ENCODE measurements at regions not wholly inside any gene's neighbourhood (a gene's known extent, or its start where the extent isn't known, plus 50 kb on each side); places are given as distances from the start of the nearest gene placed in this dataset.

- DNase-seq (ENCODE audit: insufficient read length, low spot score) (no peak), FAIRE-seq (no peak)
- TF ChIP-seq PAX5 (IDR thresholded peaks at IDR 0.05; ENCODE audit: insufficient read depth, low read length, severe bottlenecking): no peak
- no peak for TF ChIP-seq POU2F2 (IDR thresholded peaks at IDR 0.05; ENCODE audit: low read depth, low read length)
- no peak for TF ChIP-seq POLR2A (IDR thresholded peaks at IDR 0.05; ENCODE audit: low read depth, low read length)
- TF ChIP-seq POLR2AphosphoS5 (IDR thresholded peaks at IDR 0.05; ENCODE audit: low read depth, low read length): no peak
- no peak for TF ChIP-seq SPI1 (IDR thresholded peaks at IDR 0.05; ENCODE audit: low read depth, low read length)
- TF ChIP-seq TAF1 (IDR thresholded peaks at IDR 0.05; ENCODE audit: low read depth, low read length): no peak
Measured at GRCh38 chr3:135440233-135440632, 525.3 kb upstream of the PPP2R3A start.

- no peak for TF ChIP-seq SPI1 (IDR thresholded peaks at IDR 0.05; ENCODE audit: low read depth, low read length)
- no peak for TF ChIP-seq POLR2AphosphoS5 (IDR thresholded peaks at IDR 0.05; ENCODE audit: low read depth, low read length)
- no peak for TF ChIP-seq POLR2A (IDR thresholded peaks at IDR 0.05; ENCODE audit: low read depth, low read length)
- TF ChIP-seq TAF1 (IDR thresholded peaks at IDR 0.05; ENCODE audit: low read depth, low read length): no peak
- TF ChIP-seq POU2F2 (IDR thresholded peaks at IDR 0.05; ENCODE audit: low read depth, low read length): no peak
- TF ChIP-seq PAX5 (IDR thresholded peaks at IDR 0.05; ENCODE audit: insufficient read depth, low read length, severe bottlenecking): no peak
- no peak for DNase-seq (ENCODE audit: insufficient read length, low spot score)
- no peak for FAIRE-seq
Measured at GRCh38 chr3:135440746-135441145, 524.8 kb upstream of the PPP2R3A start.

DNA sequence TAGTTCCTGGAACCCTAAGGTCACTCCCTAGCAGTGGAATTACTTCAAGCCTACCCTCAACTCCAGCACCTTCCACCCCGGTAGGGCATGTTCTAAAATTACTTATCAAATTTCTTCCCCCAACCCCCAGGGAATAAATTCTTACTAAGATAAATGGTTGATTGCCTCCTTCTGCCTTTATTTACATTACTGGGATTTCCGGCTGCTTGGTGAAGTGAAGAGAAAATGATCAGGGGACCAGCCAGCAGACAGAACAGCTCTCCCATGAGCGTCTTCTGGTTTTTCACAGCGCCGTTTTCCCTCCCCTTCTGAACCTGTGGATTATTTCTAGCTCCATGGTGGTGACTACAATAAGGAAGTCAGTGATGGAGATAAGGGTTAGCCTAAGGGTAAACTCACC lies 521.5 kb upstream of the PPP2R3A start:
- DNase-seq (ENCODE audit: insufficient read length, low spot score) (no peak), FAIRE-seq (no peak)
- TF ChIP-seq SPI1 (IDR thresholded peaks at IDR 0.05; ENCODE audit: low read depth, low read length) (no peak), TAF1 (IDR thresholded peaks at IDR 0.05; ENCODE audit: low read depth, low read length) (no peak), POLR2A (IDR thresholded peaks at IDR 0.05; ENCODE audit: low read depth, low read length) (no peak), POLR2AphosphoS5 (IDR thresholded peaks at IDR 0.05; ENCODE audit: low read depth, low read length) (no peak), PAX5 (IDR thresholded peaks at IDR 0.05; ENCODE audit: insufficient read depth, low read length, severe bottlenecking) (no peak), POU2F2 (IDR thresholded peaks at IDR 0.05; ENCODE audit: low read depth, low read length) (no peak)

GRCh38 chr3:135447483-135447882 lies 518.0 kb upstream of the PPP2R3A start:
- DNase-seq (ENCODE audit: insufficient read length, low spot score) (no peak), FAIRE-seq (no peak)
- TF ChIP-seq POLR2A (IDR thresholded peaks at IDR 0.05; ENCODE audit: low read depth, low read length) (no peak), PAX5 (IDR thresholded peaks at IDR 0.05; ENCODE audit: insufficient read depth, low read length, severe bottlenecking) (no peak), POLR2AphosphoS5 (IDR thresholded peaks at IDR 0.05; ENCODE audit: low read depth, low read length) (no peak), TAF1 (IDR thresholded peaks at IDR 0.05; ENCODE audit: low read depth, low read length) (no peak)

- DNase-seq (ENCODE audit: insufficient read length, low spot score): no peak
- TF ChIP-seq POU2F2 (IDR thresholded peaks at IDR 0.05; ENCODE audit: low read depth, low read length): no peak
- TF ChIP-seq PAX5 (IDR thresholded peaks at IDR 0.05; ENCODE audit: insufficient read depth, low read length, severe bottlenecking): no peak
- TF ChIP-seq POLR2AphosphoS5 (IDR thresholded peaks at IDR 0.05; ENCODE audit: low read depth, low read length): no peak
- no peak for TF ChIP-seq SPI1 (IDR thresholded peaks at IDR 0.05; ENCODE audit: low read depth, low read length)
- FAIRE-seq: no peak
Measured at GRCh38 chr3:135448520-135448919, 517.0 kb upstream of the PPP2R3A start.

GRCh38 chr3:135449046-135449445 lies 516.5 kb upstream of the PPP2R3A start:
- FAIRE-seq: no peak
- DNase-seq (ENCODE audit: insufficient read length, low spot score): no peak

GRCh38 chr3:135451037-135451785 lies 514.3 kb upstream of the PPP2R3A start:
- no peak for FAIRE-seq
- TF ChIP-seq POU2F2 (IDR thresholded peaks at IDR 0.05; ENCODE audit: low read depth, low read length): no peak
- no peak for TF ChIP-seq SPI1 (IDR thresholded peaks at IDR 0.05; ENCODE audit: low read depth, low read length)
- no peak for TF ChIP-seq PAX5 (IDR thresholded peaks at IDR 0.05; ENCODE audit: insufficient read depth, low read length, severe bottlenecking)
- DNase-seq (ENCODE audit: insufficient read length, low spot score): no peak

More at GRCh38 chr3:135449046-135449445, 516.5 kb upstream of the PPP2R3A start:
- TF ChIP-seq POLR2A (IDR thresholded peaks at IDR 0.05; ENCODE audit: low read depth, low read length): no peak
- TF ChIP-seq TAF1 (IDR thresholded peaks at IDR 0.05; ENCODE audit: low read depth, low read length): no peak
- TF ChIP-seq SPI1 (IDR thresholded peaks at IDR 0.05; ENCODE audit: low read depth, low read length): no peak
- no peak for TF ChIP-seq POU2F2 (IDR thresholded peaks at IDR 0.05; ENCODE audit: low read depth, low read length)
- TF ChIP-seq PAX5 (IDR thresholded peaks at IDR 0.05; ENCODE audit: insufficient read depth, low read length, severe bottlenecking): no peak
- no peak for TF ChIP-seq POLR2AphosphoS5 (IDR thresholded peaks at IDR 0.05; ENCODE audit: low read depth, low read length)

DNA sequence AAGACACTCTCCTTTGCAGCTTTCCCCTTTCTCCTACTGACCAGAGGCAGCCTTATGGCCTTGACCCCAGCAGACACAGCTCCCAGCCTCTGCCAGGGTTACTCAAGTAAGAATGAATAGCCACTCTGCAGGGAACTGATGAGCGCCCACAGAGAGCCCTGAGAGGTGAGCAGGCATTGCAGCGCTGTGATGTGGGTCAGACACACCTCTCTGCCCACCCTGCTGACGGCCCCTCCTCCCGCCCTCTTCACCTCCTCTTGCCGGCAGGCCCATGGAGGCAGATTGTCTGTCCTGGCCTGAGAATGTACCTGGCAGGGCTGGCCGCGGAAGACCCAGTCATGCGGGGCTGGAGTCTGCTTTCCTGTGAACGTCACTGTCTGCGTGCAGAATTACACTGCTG lies 512.6 kb upstream of the PPP2R3A start:
- no peak for TF ChIP-seq POU2F2 (IDR thresholded peaks at IDR 0.05; ENCODE audit: low read depth, low read length)
- no peak for TF ChIP-seq SPI1 (IDR thresholded peaks at IDR 0.05; ENCODE audit: low read depth, low read length)
- TF ChIP-seq TAF1 (IDR thresholded peaks at IDR 0.05; ENCODE audit: low read depth, low read length): no peak
- FAIRE-seq (no peak), DNase-seq (ENCODE audit: insufficient read length, low spot score) (no peak)

- DNase-seq (ENCODE audit: insufficient read length, low spot score) (no peak), FAIRE-seq (no peak)
- TF ChIP-seq SPI1 (IDR thresholded peaks at IDR 0.05; ENCODE audit: low read depth, low read length) (no peak), POU2F2 (IDR thresholded peaks at IDR 0.05; ENCODE audit: low read depth, low read length) (no peak), POLR2AphosphoS5 (IDR thresholded peaks at IDR 0.05; ENCODE audit: low read depth, low read length) (no peak), PAX5 (IDR thresholded peaks at IDR 0.05; ENCODE audit: insufficient read depth, low read length, severe bottlenecking) (no peak), TAF1 (IDR thresholded peaks at IDR 0.05; ENCODE audit: low read depth, low read length) (no peak), POLR2A (IDR thresholded peaks at IDR 0.05; ENCODE audit: low read depth, low read length) (no peak)
Measured at GRCh38 chr3:135453326-135453725, 512.2 kb upstream of the PPP2R3A start.

DNA sequence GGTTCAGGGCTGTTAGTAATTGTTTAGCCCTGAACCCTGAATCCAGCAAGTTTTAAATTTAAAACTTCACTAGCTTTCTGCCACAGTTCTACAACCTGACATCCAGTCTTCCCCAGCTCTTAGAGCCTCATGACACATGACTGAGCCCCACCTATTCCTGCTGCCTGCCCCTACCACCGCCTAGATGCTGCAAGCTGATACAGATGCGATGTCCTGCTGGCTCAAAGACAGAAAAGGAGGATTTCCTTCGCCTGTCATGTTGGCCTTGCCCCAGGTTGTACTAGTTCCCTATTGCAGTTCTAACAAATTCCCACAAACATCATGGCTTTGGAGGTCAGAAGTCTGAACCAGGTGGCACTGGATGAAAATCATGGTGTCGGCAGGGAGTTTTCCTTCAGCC lies 510.6 kb upstream of the PPP2R3A start:
- no peak for TF ChIP-seq POU2F2 (IDR thresholded peaks at IDR 0.05; ENCODE audit: low read depth, low read length)
- TF ChIP-seq POLR2AphosphoS5 (IDR thresholded peaks at IDR 0.05; ENCODE audit: low read depth, low read length): no peak
- TF ChIP-seq SPI1 (IDR thresholded peaks at IDR 0.05; ENCODE audit: low read depth, low read length): no peak
- no peak for TF ChIP-seq POLR2A (IDR thresholded peaks at IDR 0.05; ENCODE audit: low read depth, low read length)
- TF ChIP-seq PAX5 (IDR thresholded peaks at IDR 0.05; ENCODE audit: insufficient read depth, low read length, severe bottlenecking): no peak
- TF ChIP-seq TAF1 (IDR thresholded peaks at IDR 0.05; ENCODE audit: low read depth, low read length): no peak
- DNase-seq (ENCODE audit: insufficient read length, low spot score) (no peak), FAIRE-seq (no peak)

All from GM12891 (cell line).